ENCODE measurements at regions not wholly inside any gene's neighbourhood (a gene's known extent, or its start where the extent isn't known, plus 50 kb on each side); places are given as distances from the start of the nearest gene placed in this dataset.

- H3K27me3 ChIP-seq = no peaks in the 10 kb centered on the region
Measured at GRCh38 chr9:105087910-105088898, 156.2 kb upstream of the SLC44A1 start.

GRCh38 chr9:105089874-105090273, 154.6 kb upstream of the SLC44A1 start:
- Histone ChIP-seq H3K4me1 (no peaks in the 10 kb centered on the region), H3K27ac (no peak overlapping the region), H3K27me3 (no peaks in the 10 kb centered on the region), H3K36me3 (no peaks in the 10 kb centered on the region), H3K4me3 (no peak overlapping the region), H3K9me3 (no peaks in the 10 kb centered on the region)
- TF ChIP-seq CTCF (IDR thresholded peaks at IDR 0.05) = no peak
- no peak for DNase-seq
- intact Hi-C loops (cut with DNase I; ENCODE audit: low total_unique reads) = no loop called here

More at GRCh38 chr9:105087910-105088898, 156.2 kb upstream of the SLC44A1 start:
- no peaks in the 10 kb centered on the region for H3K4me1 ChIP-seq
- intact Hi-C loops (cut with DNase I; ENCODE audit: low total_unique reads) = no loop called here
- no peak overlapping the region for H3K4me3 ChIP-seq
- no peak for DNase-seq
- no peak overlapping the region for H3K27ac ChIP-seq
- H3K9me3 ChIP-seq = no peaks in the 10 kb centered on the region
- TF ChIP-seq CTCF (IDR thresholded peaks at IDR 0.05) = no peak
- H3K36me3 ChIP-seq = no peaks in the 10 kb centered on the region

GRCh38 chr9:105091004-105091640, 153.3 kb upstream of the SLC44A1 start:
- Histone ChIP-seq H3K27me3 (no peaks in the 10 kb centered on the region), H3K27ac (no peak overlapping the region)
- DNase-seq = no peak

GRCh38 chr9:105093685-105094084, 150.8 kb upstream of the SLC44A1 start:
- no peaks in the 10 kb centered on the region for H3K36me3 ChIP-seq
- no peak for DNase-seq
- H3K9me3 ChIP-seq = no peaks in the 10 kb centered on the region
- intact Hi-C loops (cut with DNase I; ENCODE audit: low total_unique reads) = no loop called here
- TF ChIP-seq CTCF (IDR thresholded peaks at IDR 0.05) = no peak
- no peaks in the 10 kb centered on the region for H3K27me3 ChIP-seq
- no peak overlapping the region for H3K4me3 ChIP-seq
- H3K27ac ChIP-seq = no peak overlapping the region
- H3K4me1 ChIP-seq = no peaks in the 10 kb centered on the region

More at GRCh38 chr9:105091004-105091640, 153.3 kb upstream of the SLC44A1 start:
- no peaks in the 10 kb centered on the region for H3K9me3 ChIP-seq
- no peaks in the 10 kb centered on the region for H3K36me3 ChIP-seq
- no peak for TF ChIP-seq CTCF (IDR thresholded peaks at IDR 0.05)
- H3K4me1 ChIP-seq = no peaks in the 10 kb centered on the region
- intact Hi-C loops (cut with DNase I; ENCODE audit: low total_unique reads) = no loop called here
- H3K4me3 ChIP-seq = no peak overlapping the region

GRCh38 chr9:105098370-105098769, 146.1 kb upstream of the SLC44A1 start:
- Histone ChIP-seq H3K4me1 (no peaks in the 10 kb centered on the region), H3K4me3 (no peak overlapping the region), H3K27ac (no peak overlapping the region), H3K36me3 (no peaks in the 10 kb centered on the region), H3K9me3 (no peaks in the 10 kb centered on the region), H3K27me3 (no peaks in the 10 kb centered on the region)
- TF ChIP-seq CTCF (IDR thresholded peaks at IDR 0.05) = no peak
- no peak for DNase-seq
- intact Hi-C loops (cut with DNase I; ENCODE audit: low total_unique reads) = no loop called here
